HEK293T (cell line): ENCODE measurements at regions not wholly inside any gene's neighbourhood (a gene's known extent, or its start where the extent isn't known, plus 50 kb on each side); places are given as distances from the start of the nearest gene placed in this dataset.

Source experiments
- ARNT ChIP-seq: fragments of 450-650 bp; IDR thresholded peaks from 2 replicates; pipeline ENCODE4 v1.6.1; 2017; ENCODE audit warnings: mild to moderate bottlenecking
- FOXM1 ChIP-seq: fragments of 450-650 bp; IDR thresholded peaks from 2 replicates; pipeline ENCODE4 v1.6.1; 2017; ENCODE audit warnings: mild to moderate bottlenecking, borderline replicate concordance
- L3MBTL2 ChIP-seq: fragments of 450-650 bp; conservative IDR thresholded peaks from 2 replicates; pipeline ENCODE4 v1.6.1; 2016; ENCODE audit warnings: mild to moderate bottlenecking
- TARDBP ChIP-seq: fragments of 450-650 bp; IDR thresholded peaks from 2 replicates; pipeline ENCODE4 v1.6.1; 2016
- TF ChIP-seq, protein P1 (sequence below): fragments of 450-650 bp; IDR thresholded peaks from 2 replicates; pipeline ENCODE4 v1.6.1; 2016

DNA sequence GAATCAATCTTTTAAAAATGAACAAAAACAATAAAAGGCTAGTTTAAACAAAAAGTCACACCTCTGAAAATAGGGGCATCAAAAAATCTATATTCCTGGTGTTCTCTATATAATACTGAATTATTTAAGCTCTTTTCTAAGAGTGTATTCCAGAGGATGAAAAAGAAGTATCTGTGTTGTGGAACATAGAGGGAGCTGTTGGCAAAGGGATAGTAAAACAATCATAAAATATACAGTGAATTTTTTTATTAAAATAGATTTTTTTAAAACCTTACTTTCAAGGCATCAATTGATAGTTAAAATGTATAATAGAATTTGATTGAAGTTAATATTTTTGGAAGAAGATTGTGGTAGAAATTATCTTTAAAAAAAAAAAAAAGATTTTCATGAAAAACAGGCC is 1409.1 kb upstream of the CELF2 start:
- TF ChIP-seq FOXM1 (no peak), TARDBP (no peak), L3MBTL2 (no peak), ARNT (no peak)
- TF ChIP-seq, protein P1, sequence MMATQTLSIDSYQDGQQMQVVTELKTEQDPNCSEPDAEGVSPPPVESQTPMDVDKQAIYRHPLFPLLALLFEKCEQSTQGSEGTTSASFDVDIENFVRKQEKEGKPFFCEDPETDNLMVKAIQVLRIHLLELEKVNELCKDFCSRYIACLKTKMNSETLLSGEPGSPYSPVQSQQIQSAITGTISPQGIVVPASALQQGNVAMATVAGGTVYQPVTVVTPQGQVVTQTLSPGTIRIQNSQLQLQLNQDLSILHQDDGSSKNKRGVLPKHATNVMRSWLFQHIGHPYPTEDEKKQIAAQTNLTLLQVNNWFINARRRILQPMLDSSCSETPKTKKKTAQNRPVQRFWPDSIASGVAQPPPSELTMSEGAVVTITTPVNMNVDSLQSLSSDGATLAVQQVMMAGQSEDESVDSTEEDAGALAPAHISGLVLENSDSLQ, result no peak
